Sigmoid colon (tissue), 3 donors: ENCODE measurements at regions not wholly inside any gene's neighbourhood (a gene's known extent, or its start where the extent isn't known, plus 50 kb on each side); places are given as distances from the start of the nearest gene placed in this dataset.

Experiments used
- CTCF ChIP-seq, 4 experiments: fragments of 450-650 bp in 3 of 4; fragments of 200-600 bp in 1 of 4; IDR thresholded peaks; one replicate each; pipeline ENCODE4 v1.5.1; 2016 to 2019; ENCODE audit warnings: antibody characterized with exemption in 4 of 4, mild to moderate bottlenecking in 3 of 4, moderate library complexity in 2 of 4
- POLR2A ChIP-seq, 2 donors: fragments of 450-650 bp; IDR thresholded peaks; one replicate each; pipeline ENCODE4 v1.6.1; 2016; ENCODE audit warnings: antibody characterized with exemption in 2 of 2, mild to moderate bottlenecking in 2 of 2, moderate library complexity in 2 of 2

GRCh38 chr9:116057371-116057770 is 96.2 kb upstream of the PAPPA start:
- TF ChIP-seq CTCF (IDR thresholded peaks at IDR 0.05) = no peak
- no peak for TF ChIP-seq POLR2A (IDR thresholded peaks at IDR 0.05)
